Keratinocyte (primary cell): ENCODE measurements at regions not wholly inside any gene's neighbourhood (a gene's known extent, or its start where the extent isn't known, plus 50 kb on each side); places are given as distances from the start of the nearest gene placed in this dataset.

Experiments used
- DNase-seq: peaks from one replicate; pipeline ENCODE4 v3.0.0-alpha.2; 2011; ENCODE audit warnings: low read depth, missing footprints, low spot score
- FAIRE-seq: peaks from 2 replicates; lab custom pipeline; 2011; peaks lifted over from hg19 to GRCh38; lab: Jason Lieb, UNC
- H2AFZ ChIP-seq: 2 replicates; pipeline ENCODE4 v1.6.0; 2012; ENCODE audit warnings: low read length, control low read depth, inconsistent platforms; ENCODE audit not compliant: control insufficient read depth
- H3K27ac ChIP-seq: 2 replicates; pipeline ENCODE4 v1.5.1; 2011; ENCODE audit warnings: low read length; ENCODE audit not compliant: control insufficient read depth, insufficient read depth
- H3K27me3 ChIP-seq: 3 replicates; pipeline ENCODE4 v1.6.0; 2011; ENCODE audit warnings: low read length; ENCODE audit not compliant: control insufficient read depth, insufficient read depth; ENCODE audit errors: extremely low read depth
- H3K36me3 ChIP-seq, 2 experiments: 2 replicates in 1 of 2; 3 replicates in 1 of 2; pipeline ENCODE4 v1.5.1; 2011; ENCODE audit warnings: low read length in 2 of 2, mild to moderate bottlenecking in 1 of 2; ENCODE audit not compliant: control insufficient read depth in 2 of 2, insufficient read depth in 2 of 2; ENCODE audit errors: extremely low read depth in 1 of 2
- H3K4me1 ChIP-seq: 3 replicates; pipeline ENCODE4 v1.5.1; 2011; ENCODE audit warnings: low read length; ENCODE audit not compliant: control insufficient read depth, insufficient read depth; ENCODE audit errors: extremely low read depth
- H3K4me2 ChIP-seq: 3 replicates; pipeline ENCODE4 v1.6.0; 2011; ENCODE audit warnings: low read depth, low read length; ENCODE audit not compliant: control insufficient read depth, insufficient read depth; ENCODE audit errors: extremely low read depth
- H3K4me3 ChIP-seq, 3 experiments: fragments of 200-600 bp in 1 of 3; sonication (generic) in 1 of 3; 2 replicates in 2 of 3; 3 replicates in 1 of 3; pipeline ENCODE4 v1.5.1; 2011 to 2016; ENCODE audit warnings: low read length in 3 of 3, mild to moderate bottlenecking in 3 of 3, control low read depth in 2 of 3, inconsistent platforms in 1 of 3, low read depth in 1 of 3, mixed read lengths in 1 of 3, mixed run types in 1 of 3, moderate library complexity in 1 of 3; ENCODE audit not compliant: control insufficient read depth in 2 of 3, insufficient read depth in 2 of 3; ENCODE audit errors: extremely low read depth in 1 of 3
- H3K79me2 ChIP-seq: 2 replicates; pipeline ENCODE4 v1.6.0; 2012; ENCODE audit warnings: low read length; ENCODE audit not compliant: control insufficient read depth, insufficient read depth
- H3K9ac ChIP-seq: 3 replicates; pipeline ENCODE4 v1.6.0; 2011; ENCODE audit warnings: low read length; ENCODE audit not compliant: control insufficient read depth, insufficient read depth; ENCODE audit errors: extremely low read depth
- H3K9me1 ChIP-seq: 3 replicates; pipeline ENCODE4 v1.6.0; 2011; ENCODE audit warnings: low read length; ENCODE audit not compliant: control insufficient read depth, insufficient read depth; ENCODE audit errors: extremely low read depth
- H3K9me3 ChIP-seq: 2 replicates; pipeline ENCODE4 v1.5.1; 2012; ENCODE audit warnings: low read depth, low read length; ENCODE audit not compliant: control insufficient read depth
- H4K20me1 ChIP-seq: 3 replicates; pipeline ENCODE4 v1.6.0; 2011; ENCODE audit warnings: low read length; ENCODE audit not compliant: control insufficient read depth, insufficient read depth; ENCODE audit errors: extremely low read depth
- CTCF ChIP-seq, 3 experiments: IDR thresholded peaks in 1 of 3; conservative IDR thresholded peaks in 1 of 3; optimal IDR thresholded peaks in 1 of 3; 2 replicates in 2 of 3; 3 replicates in 1 of 3; pipeline versions ENCODE3 to v1.5.1; 2011; ENCODE audit warnings: low read length in 3 of 3, mild to moderate bottlenecking in 3 of 3, moderate library complexity in 2 of 3, control low read depth in 1 of 3, inconsistent platforms in 1 of 3; ENCODE audit not compliant: insufficient read depth in 2 of 3; ENCODE audit errors: extremely low read depth in 1 of 3
- EZH2 ChIP-seq: IDR thresholded peaks from one replicate; pipeline ENCODE4 v1.6.1; 2012; ENCODE audit warnings: inconsistent platforms, mild to moderate bottlenecking, low read length, moderate library complexity
- dilution Hi-C: fragments of 300-500 bp; cut with MboI; formaldehyde crosslinking; loops from one replicate; pipeline ENCODE4 v1.7.0; 2020; ENCODE audit warnings: low sequenced_read_pairs; ENCODE audit not compliant: extremely low pct_ligation_motif_present

DNA sequence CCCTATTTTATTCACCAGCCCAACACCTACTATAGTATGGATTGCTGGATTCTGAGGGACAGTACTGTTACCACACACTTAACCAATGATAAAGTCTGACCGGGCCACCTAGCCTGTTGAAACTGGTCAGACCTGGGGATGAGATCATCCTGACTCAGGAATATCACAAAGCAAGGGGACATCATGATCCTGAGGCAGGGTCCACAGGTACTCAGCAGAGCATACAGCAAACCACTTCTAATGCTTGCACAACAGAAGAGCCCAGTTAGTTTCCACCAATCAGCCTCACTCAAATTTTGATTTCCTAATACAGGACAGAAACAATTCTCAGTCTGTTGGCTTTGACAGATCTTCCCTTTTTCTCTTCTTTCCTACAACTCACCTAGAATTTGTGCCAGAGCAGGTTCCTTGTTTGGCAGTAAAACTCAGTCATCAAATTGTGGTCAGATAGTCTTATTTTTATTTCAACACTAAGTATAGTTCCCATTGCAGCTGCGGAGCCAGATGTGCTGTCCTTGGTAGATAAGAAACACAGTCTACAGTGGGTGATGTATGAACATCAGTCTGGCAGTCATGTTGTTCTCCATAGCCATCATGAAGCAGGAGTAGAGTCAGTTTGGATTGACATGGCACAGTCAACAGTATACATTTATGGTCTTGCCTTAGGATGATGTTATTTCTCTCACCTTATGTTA is 90.1 kb upstream of the PRR23C start:
- Histone ChIP-seq H3K27ac (no peak overlapping the region), H3K36me3 (no peaks in the 10 kb centered on the region), H2AFZ (no peak overlapping the region), H3K4me2 (no peak overlapping the region), H3K79me2 (no peaks in the 10 kb centered on the region), H3K9me3 (no peaks in the 10 kb centered on the region), H3K9ac (no peak overlapping the region), H3K4me3 (no peak overlapping the region), H4K20me1 (no peaks in the 10 kb centered on the region), H3K9me1 (no peaks in the 10 kb centered on the region), H3K27me3 (no peaks in the 10 kb centered on the region), H3K4me1 (no peaks in the 10 kb centered on the region)
- TF ChIP-seq CTCF (optimal IDR thresholded peaks at IDR 0.05 in 1 of 3, IDR thresholded peaks at IDR 0.05 in 1 of 3, conservative IDR thresholded peaks at IDR 0.05 in 1 of 3; ENCODE audit: extremely low read depth in 1 of 3, insufficient read depth in 2 of 3, low read length in 3 of 3) = no peak
- no peak for TF ChIP-seq EZH2
- FAIRE-seq (no peak), DNase-seq (no peak)
- dilution Hi-C loops = no loop called here

DNA sequence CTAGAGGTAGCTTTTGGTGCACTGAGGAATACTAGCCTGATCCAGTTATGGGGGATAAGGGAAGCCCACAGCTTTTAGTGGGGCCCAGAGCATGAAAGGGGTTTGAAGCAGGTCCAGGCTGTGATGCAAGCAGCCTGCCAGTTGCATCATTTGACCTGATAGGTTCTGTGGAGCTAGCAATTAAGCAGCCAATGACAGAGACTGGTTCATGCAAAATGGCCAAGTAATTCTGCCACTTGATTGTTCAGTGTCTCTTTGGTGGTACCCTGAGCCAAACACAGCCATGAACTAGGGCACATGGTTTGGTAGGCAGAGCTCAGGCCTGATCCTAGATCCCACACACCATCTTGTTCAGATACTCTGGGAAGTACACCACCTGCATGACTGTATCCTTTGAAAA is 91.0 kb upstream of the PRR23C start:
- no peak overlapping the region for H3K9ac ChIP-seq
- H3K9me3 ChIP-seq = no peaks in the 10 kb centered on the region
- H3K9me1 ChIP-seq = no peaks in the 10 kb centered on the region
- no peak overlapping the region for H2AFZ ChIP-seq
- FAIRE-seq (no peak), DNase-seq (no peak)
- no peak overlapping the region for H3K4me3 ChIP-seq
- H3K79me2 ChIP-seq = no peaks in the 10 kb centered on the region
- dilution Hi-C loops = no loop called here
- TF ChIP-seq EZH2 (no peak), CTCF (optimal IDR thresholded peaks at IDR 0.05 in 1 of 3, IDR thresholded peaks at IDR 0.05 in 1 of 3, conservative IDR thresholded peaks at IDR 0.05 in 1 of 3; ENCODE audit: extremely low read depth in 1 of 3, insufficient read depth in 2 of 3, low read length in 3 of 3) (no peak)
- no peaks in the 10 kb centered on the region for H3K4me1 ChIP-seq
- H3K27ac ChIP-seq = no peak overlapping the region
- no peak overlapping the region for H3K4me2 ChIP-seq
- H3K36me3 ChIP-seq = no peaks in the 10 kb centered on the region
- H4K20me1 ChIP-seq = no peaks in the 10 kb centered on the region
- no peaks in the 10 kb centered on the region for H3K27me3 ChIP-seq
